GM23248 (cell line): ENCODE measurements at regions not wholly inside any gene's neighbourhood (a gene's known extent, or its start where the extent isn't known, plus 50 kb on each side); places are given as distances from the start of the nearest gene placed in this dataset.
"Not testable (repeated sequence)": the region's sequence is repeated elsewhere in the genome, so short reads cannot be mapped to it uniquely, and the experiment has no call there.

Source experiments
- DNase-seq: peaks from one replicate; pipeline ENCODE4 v3.0.0-alpha.2; 2015
- H2AFZ ChIP-seq: fragments of 200-600 bp; sonication (generic); 2 replicates; pipeline ENCODE4 v1.6.1; 2016; ENCODE audit warnings: antibody characterized with exemption
- H3F3A ChIP-seq: fragments of 200-600 bp; sonication (generic); 2 replicates; pipeline ENCODE4 v1.6.1; 2016; ENCODE audit warnings: mild to moderate bottlenecking, antibody characterized with exemption, mixed run types; ENCODE audit not compliant: insufficient read depth
- H3K27ac ChIP-seq: fragments of 200-600 bp; sonication (generic); 2 replicates; pipeline ENCODE4 v1.5.1; 2016; ENCODE audit warnings: mild to moderate bottlenecking
- H3K27me3 ChIP-seq: fragments of 200-600 bp; sonication (generic); replicated peaks from 2 replicates; pipeline ENCODE4 v1.6.1; 2016; ENCODE audit warnings: mild to moderate bottlenecking; ENCODE audit not compliant: insufficient read depth
- H3K36me3 ChIP-seq: fragments of 200-600 bp; sonication (generic); 2 replicates; pipeline ENCODE4 v1.6.1; 2016; ENCODE audit warnings: low read depth, mild to moderate bottlenecking
- H3K4me1 ChIP-seq: fragments of 200-600 bp; sonication (generic); 2 replicates; pipeline ENCODE4 v1.6.1; 2016; ENCODE audit warnings: mild to moderate bottlenecking; ENCODE audit not compliant: insufficient read depth
- H3K4me2 ChIP-seq: fragments of 200-600 bp; sonication (generic); one replicate; pipeline ENCODE4 v1.6.1; 2016; ENCODE audit warnings: mild to moderate bottlenecking; ENCODE audit not compliant: unreplicated experiment
- H3K4me3 ChIP-seq: fragments of 200-600 bp; sonication (generic); 2 replicates; pipeline ENCODE4 v1.5.1; 2016; ENCODE audit warnings: mild to moderate bottlenecking
- H3K79me2 ChIP-seq: fragments of 200-600 bp; sonication (generic); 2 replicates; pipeline ENCODE4 v1.6.1; 2016; ENCODE audit warnings: mild to moderate bottlenecking; ENCODE audit not compliant: insufficient read depth
- H3K9ac ChIP-seq: fragments of 200-600 bp; sonication (generic); 2 replicates; pipeline ENCODE4 v1.6.1; 2016; ENCODE audit warnings: mild to moderate bottlenecking
- H3K9me2 ChIP-seq: fragments of 200-600 bp; sonication (generic); 2 replicates; pipeline ENCODE4 v1.6.1; 2016; ENCODE audit warnings: mixed run types, mild to moderate bottlenecking, moderate library complexity; ENCODE audit not compliant: insufficient read depth
- H3K9me3 ChIP-seq: fragments of 200-600 bp; sonication (generic); one replicate; pipeline ENCODE4 v1.6.1; 2017; ENCODE audit warnings: low read depth
- H4K20me1 ChIP-seq: fragments of 200-600 bp; sonication (generic); 2 replicates; pipeline ENCODE4 v1.6.0; 2016; ENCODE audit not compliant: insufficient read depth
- EZH2 ChIP-seq: fragments of 200-600 bp; sonication (generic); IDR thresholded peaks from 2 replicates; pipeline ENCODE4 v1.6.1; 2018; ENCODE audit warnings: antibody characterized with exemption, mild to moderate bottlenecking; ENCODE audit not compliant: insufficient read depth, poor library complexity, severe bottlenecking
- EZH2phosphoT487 ChIP-seq: fragments of 200-600 bp; sonication (generic); IDR thresholded peaks from 2 replicates; pipeline ENCODE4 v1.6.1; 2018; ENCODE audit warnings: antibody characterized with exemption, moderate library complexity, mild to moderate bottlenecking, low read depth; ENCODE audit not compliant: insufficient read depth
- WGBS, 2 experiments: methylation state at CpG; one replicate each; pipeline ENCODE4 v1.1.6; 2015 to 2017; ENCODE audit warnings: low lambda C conversion rate in 2 of 2, low coverage in 1 of 2; ENCODE audit errors: missing lambda C conversion rate in 2 of 2; 5-methylcytosine and 5-hydroxymethylcytosine counted together
- in situ Hi-C: fragments of 300-500 bp; cut with MboI; formaldehyde crosslinking; loops from 2 replicates; pipeline ENCODE4 v1.15.0; 2020

- Histone ChIP-seq H3K79me2 (no peaks in the 10 kb centered on the region), H4K20me1 (no peaks in the 10 kb centered on the region), H3K9me2 (no peaks in the 10 kb centered on the region), H3K27me3 (no peaks in the 10 kb centered on the region), H3K9me3 (no peaks in the 10 kb centered on the region), H2AFZ (no peak overlapping the region), H3K36me3 (no peaks in the 10 kb centered on the region), H3K4me2 (no peak overlapping the region), H3K9ac (no peak overlapping the region), H3K4me3 (no peak overlapping the region), H3K27ac (no peak overlapping the region), H3K4me1 (no peaks in the 10 kb centered on the region), H3F3A (no peaks in the 10 kb centered on the region)
- TF ChIP-seq EZH2 (no peak), EZH2phosphoT487 (no peak)
- 31 to 33% methylated on average over 3 of the region's 3 CpGs for WGBS, 2 experiments
- in situ Hi-C loops = no loop called here
- DNase-seq = no peak
These were observed 411.4 kb upstream of the LMO3 start for GRCh38 chr12:17017402-17017801.

- no peaks in the 10 kb centered on the region for H3F3A ChIP-seq
- H3K9me2 ChIP-seq = no peaks in the 10 kb centered on the region
- no peaks in the 10 kb centered on the region for H3K4me1 ChIP-seq
- no peak overlapping the region for H3K4me3 ChIP-seq
- H3K9me3 ChIP-seq = no peaks in the 10 kb centered on the region
- H3K4me2 ChIP-seq = no peak overlapping the region
- H4K20me1 ChIP-seq = no peaks in the 10 kb centered on the region
- H2AFZ ChIP-seq = no peak overlapping the region
- no peaks in the 10 kb centered on the region for H3K79me2 ChIP-seq
- TF ChIP-seq EZH2phosphoT487 (no peak), EZH2 (no peak)
- in situ Hi-C loops = no loop called here
- H3K36me3 ChIP-seq = no peaks in the 10 kb centered on the region
- no peak overlapping the region for H3K9ac ChIP-seq
- no peak for DNase-seq
- WGBS, 2 experiments = 34 to 35% methylated on average over 7 of the region's 7 CpGs
- no peaks in the 10 kb centered on the region for H3K27me3 ChIP-seq
- no peak overlapping the region for H3K27ac ChIP-seq
These were observed 410.3 kb upstream of the LMO3 start for GRCh38 chr12:17016116-17016864.

DNA sequence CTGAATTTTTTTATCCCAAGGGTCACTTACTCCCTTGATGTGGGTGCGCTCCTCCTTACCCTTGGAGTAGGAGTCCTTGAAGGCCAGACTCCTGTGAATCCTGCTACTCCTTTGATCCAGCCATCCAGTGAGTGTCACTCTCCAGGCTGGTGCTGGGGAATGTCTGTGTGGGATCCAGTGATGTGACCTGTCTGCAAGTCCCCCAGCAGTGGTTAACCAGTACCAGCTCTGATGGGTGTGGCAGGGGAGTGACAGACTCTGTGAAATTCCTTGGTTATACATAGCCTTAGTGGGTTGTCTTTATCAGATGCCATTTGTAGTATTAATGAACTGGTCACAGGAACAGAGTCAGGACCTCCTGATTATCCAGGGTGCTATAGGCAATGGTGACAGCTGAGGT is 409.5 kb upstream of the LMO3 start:
- no peaks in the 10 kb centered on the region for H3K79me2 ChIP-seq
- in situ Hi-C loops = no loop called here
- no peaks in the 10 kb centered on the region for H3K36me3 ChIP-seq
- no peaks in the 10 kb centered on the region for H3K4me1 ChIP-seq
- no peak for DNase-seq
- no peak overlapping the region for H3K27ac ChIP-seq
- TF ChIP-seq EZH2phosphoT487 = no peak
- no peak for TF ChIP-seq EZH2
- no peaks in the 10 kb centered on the region for H3F3A ChIP-seq
- H3K4me3 ChIP-seq = no peak overlapping the region
- H4K20me1 ChIP-seq = no peaks in the 10 kb centered on the region
- H3K9ac ChIP-seq = no peak overlapping the region
- no peak overlapping the region for H3K4me2 ChIP-seq
- H2AFZ ChIP-seq = no peak overlapping the region
- H3K9me3 ChIP-seq = no peaks in the 10 kb centered on the region
- H3K27me3 ChIP-seq = no peaks in the 10 kb centered on the region
- H3K9me2 ChIP-seq = no peaks in the 10 kb centered on the region
- 35 to 60% methylated on average over 1 of the region's 1 CpG for WGBS, 2 experiments

GRCh38 chr12:17007442-17008040 is 401.6 kb upstream of the LMO3 start:
- H3K4me1 ChIP-seq, in situ Hi-C loops, H3K27me3 ChIP-seq, H3K9me2 ChIP-seq, H3F3A ChIP-seq, H3K4me2 ChIP-seq, H3K36me3 ChIP-seq, H4K20me1 ChIP-seq, H3K27ac ChIP-seq, H3K9me3 ChIP-seq, H3K9ac ChIP-seq, H3K4me3 ChIP-seq, H2AFZ ChIP-seq, H3K79me2 ChIP-seq, DNase-seq: not testable (repeated sequence)
- 69 to 75% methylated on average over 21 to 43 of the region's 43 CpGs for WGBS, 2 experiments

GRCh38 chr12:16998538-16998937 is 392.6 kb upstream of the LMO3 start:
- DNase-seq = not testable (repeated sequence)

More at GRCh38 chr12:16998538-16998937, 392.6 kb upstream of the LMO3 start:
- H3K27me3 ChIP-seq, H2AFZ ChIP-seq, H3K27ac ChIP-seq, in situ Hi-C loops, H4K20me1 ChIP-seq, H3K36me3 ChIP-seq, H3K4me3 ChIP-seq, H3K79me2 ChIP-seq, H3F3A ChIP-seq, H3K9me2 ChIP-seq, H3K4me2 ChIP-seq, H3K9me3 ChIP-seq, H3K4me1 ChIP-seq, H3K9ac ChIP-seq: not testable (repeated sequence)
- WGBS, 2 experiments = 42 to 54% methylated on average over 10 to 14 of the region's 14 CpGs
